NT2/D1 (cell line): ENCODE measurements at regions not wholly inside any gene's neighbourhood (a gene's known extent, or its start where the extent isn't known, plus 50 kb on each side); places are given as distances from the start of the nearest gene placed in this dataset.

Source experiments
- YY1 ChIP-seq: IDR thresholded peaks from 2 replicates; pipeline ENCODE4 v1.6.1; 2011; ENCODE audit not compliant: insufficient read length, insufficient read depth
- ZNF274 ChIP-seq: IDR thresholded peaks from 2 replicates; pipeline ENCODE4 v1.6.1; 2011; ENCODE audit warnings: mild to moderate bottlenecking, low read depth, low read length

DNA sequence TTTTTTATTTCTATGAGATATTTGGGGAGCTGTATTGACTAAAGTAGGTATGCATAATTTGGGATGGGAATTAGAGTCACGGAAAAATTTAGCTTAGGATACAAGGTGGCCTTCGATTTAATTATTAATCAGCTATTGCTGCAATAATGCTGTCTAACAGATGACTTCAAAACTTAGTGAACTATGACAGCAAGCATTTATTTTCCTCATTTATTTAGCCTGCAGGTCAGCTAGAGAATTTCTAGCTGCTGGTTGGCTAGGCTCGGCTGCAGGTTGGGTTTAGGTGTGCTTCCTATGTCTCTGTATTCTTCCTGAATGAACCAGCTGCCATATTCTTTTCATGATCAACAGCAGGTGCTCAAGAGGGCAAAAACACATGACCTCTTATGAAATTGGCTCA lies 181.8 kb upstream of the RAG2 start:
- TF ChIP-seq YY1 (no peak), ZNF274 (no peak)
